HG02885 (cell line): ENCODE measurements at regions not wholly inside any gene's neighbourhood (a gene's known extent, or its start where the extent isn't known, plus 50 kb on each side); places are given as distances from the start of the nearest gene placed in this dataset.
A peak's percentile ranks its signal among the peaks of the same experiment; 100 is the strongest.
"Not testable (repeated sequence)": the region's sequence is repeated elsewhere in the genome, so short reads cannot be mapped to it uniquely, and the experiment has no call there.

Experiments
- ATAC-seq: cut with Tn5 transposase; IDR thresholded peaks from one replicate; pipeline ENCODE4 v1.9.1; 2021; ENCODE audit warnings: mild to moderate bottlenecking; ENCODE audit not compliant: unreplicated experiment, poor library complexity

GRCh38 chr4:91989914-91990313 lies 313.9 kb upstream of the GRID2 start:
- no peak for ATAC-seq

- peak; percentile 61 for ATAC-seq
Measured at GRCh38 chr4:91990726-91991125, 313.0 kb upstream of the GRID2 start.

DNA sequence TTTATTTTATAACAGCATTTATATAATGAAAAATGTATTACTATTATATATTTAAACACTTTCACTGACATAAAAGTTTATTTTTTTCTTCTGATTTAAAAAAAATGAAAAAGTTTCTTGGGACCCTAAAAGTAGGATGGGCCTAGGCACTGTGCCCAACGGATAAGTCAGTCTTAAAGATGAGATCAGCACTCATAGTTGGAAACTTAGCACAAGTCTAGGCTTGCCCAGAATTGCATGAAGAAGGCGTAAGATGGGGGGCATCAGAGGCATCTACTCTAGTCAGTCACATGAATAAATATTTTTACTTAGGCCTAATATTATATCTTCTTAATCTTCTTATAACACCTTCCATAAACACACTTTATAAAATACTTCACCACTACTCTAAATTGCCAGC lies 306.7 kb upstream of the GRID2 start:
- ATAC-seq: no peak

GRCh38 chr4:92012899-92013867 lies 290.6 kb upstream of the GRID2 start:
- ATAC-seq: no peak

GRCh38 chr4:92014067-92014466 lies 289.7 kb upstream of the GRID2 start:
- ATAC-seq: no peak

- ATAC-seq: no peak
Measured at GRCh38 chr4:92021203-92021602, 282.6 kb upstream of the GRID2 start.

GRCh38 chr4:92021788-92022187 lies 282.0 kb upstream of the GRID2 start:
- no peak for ATAC-seq

GRCh38 chr4:92028830-92029229 lies 274.9 kb upstream of the GRID2 start:
- not testable (repeated sequence) for ATAC-seq

DNA sequence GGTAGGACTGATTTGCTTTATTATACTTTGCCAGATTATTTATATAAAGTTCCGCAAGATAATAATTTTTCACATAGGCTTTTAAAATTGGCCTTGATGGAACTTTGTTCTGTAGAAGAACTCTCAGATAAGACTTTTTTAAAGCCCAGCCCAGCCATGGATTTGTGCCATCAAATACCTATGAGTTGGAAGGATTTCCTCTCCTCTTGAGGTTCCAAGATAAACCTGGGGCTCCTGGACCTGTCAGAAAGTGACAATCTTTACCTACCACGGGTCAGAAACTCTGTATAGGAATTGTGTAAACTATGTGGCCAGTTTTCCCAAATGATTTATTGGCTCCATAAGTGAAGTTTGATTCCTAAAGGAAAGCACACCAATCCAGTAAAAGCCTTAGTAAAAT lies 271.9 kb upstream of the GRID2 start:
- ATAC-seq: no peak

- ATAC-seq: no peak
Measured at GRCh38 chr4:92035666-92036065, 268.1 kb upstream of the GRID2 start.

- ATAC-seq: no peak
Measured at GRCh38 chr4:92045718-92046117, 258.0 kb upstream of the GRID2 start.

- ATAC-seq: no peak
Measured at GRCh38 chr4:92047209-92047875, 256.4 kb upstream of the GRID2 start.

GRCh38 chr4:92050875-92051274 lies 252.9 kb upstream of the GRID2 start:
- no peak for ATAC-seq

DNA sequence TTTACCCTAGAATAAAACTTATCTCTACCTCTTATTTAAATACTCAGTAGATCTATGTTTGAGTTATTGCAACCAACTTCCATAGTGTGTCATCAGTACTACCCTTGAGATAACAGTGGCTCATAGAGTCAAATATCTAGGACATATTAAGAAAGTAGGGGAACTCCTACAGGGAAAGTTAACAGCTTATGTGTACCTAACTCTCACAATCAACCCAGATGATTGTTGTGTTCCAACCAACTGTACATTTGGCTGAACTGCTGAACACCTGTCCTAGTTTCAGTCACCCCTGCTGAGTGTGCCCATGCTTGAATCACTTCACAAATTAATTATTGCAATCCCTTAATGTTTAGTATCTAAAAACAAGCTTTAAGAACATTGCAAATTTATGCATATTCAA lies 244.2 kb upstream of the GRID2 start:
- ATAC-seq: no peak

DNA sequence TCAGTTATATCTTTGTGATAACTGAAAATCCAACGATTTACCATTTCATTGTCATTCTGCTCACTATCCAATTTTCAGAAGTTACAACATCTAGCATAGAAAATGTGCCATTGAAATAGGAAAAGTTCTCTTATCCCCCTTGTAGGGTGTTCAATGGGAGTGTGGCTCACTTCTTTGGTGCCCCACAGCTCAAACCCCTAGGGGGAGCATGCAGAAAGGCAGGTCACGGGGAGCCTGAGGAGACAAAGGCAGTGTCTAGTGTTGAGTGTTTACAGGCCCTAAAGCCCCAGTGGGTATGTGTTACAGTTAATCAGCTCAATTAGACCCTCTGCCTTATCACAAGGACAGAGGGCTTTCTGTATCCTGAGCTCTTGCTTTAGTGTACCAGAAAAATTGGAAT lies 243.4 kb upstream of the GRID2 start:
- no peak for ATAC-seq

- ATAC-seq: no peak
Measured at GRCh38 chr4:92064574-92064973, 239.2 kb upstream of the GRID2 start.

GRCh38 chr4:92066485-92066884 lies 237.3 kb upstream of the GRID2 start:
- no peak for ATAC-seq

GRCh38 chr4:92071587-92071986 lies 232.2 kb upstream of the GRID2 start:
- no peak for ATAC-seq

DNA sequence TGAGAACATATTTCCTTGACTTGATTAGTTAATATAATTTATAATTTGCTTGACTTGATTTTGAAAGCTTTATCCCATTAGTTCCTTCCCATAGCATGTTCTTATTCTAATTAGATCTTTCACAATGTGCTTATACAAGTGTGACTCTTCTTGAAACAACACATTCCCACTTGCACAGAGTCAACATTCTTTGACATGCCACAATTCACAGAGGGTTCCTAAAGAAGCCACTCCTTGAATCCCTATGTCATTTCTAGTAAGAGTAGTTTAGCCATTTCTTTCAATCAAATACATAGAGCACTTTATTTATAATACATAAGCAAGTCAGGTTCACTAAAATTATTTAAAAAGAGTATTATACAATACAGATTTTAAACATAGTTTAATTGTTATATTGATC lies 228.9 kb upstream of the GRID2 start:
- ATAC-seq: no peak

DNA sequence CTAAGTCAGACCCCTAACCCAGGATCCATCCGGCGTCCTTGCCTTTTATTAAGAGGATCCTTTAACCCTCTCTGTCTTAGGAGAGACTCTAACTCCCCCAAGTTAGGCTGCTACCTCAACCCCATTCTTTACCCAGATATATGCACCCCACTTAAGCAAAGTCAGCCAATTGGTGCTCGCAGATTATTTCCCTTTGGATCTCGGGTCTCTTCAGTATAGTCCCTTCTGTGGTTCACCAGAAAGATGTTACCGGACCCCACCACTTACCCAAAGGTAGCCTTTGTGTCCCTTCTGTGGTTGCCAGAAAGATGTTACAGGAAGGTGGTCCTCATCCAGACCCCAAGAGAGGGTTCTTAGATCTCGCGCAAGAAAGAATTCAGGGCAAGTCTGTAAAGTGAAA lies 212.9 kb upstream of the GRID2 start:
- ATAC-seq: no peak

GRCh38 chr4:92091335-92091734 lies 212.4 kb upstream of the GRID2 start:
- ATAC-seq: no peak

DNA sequence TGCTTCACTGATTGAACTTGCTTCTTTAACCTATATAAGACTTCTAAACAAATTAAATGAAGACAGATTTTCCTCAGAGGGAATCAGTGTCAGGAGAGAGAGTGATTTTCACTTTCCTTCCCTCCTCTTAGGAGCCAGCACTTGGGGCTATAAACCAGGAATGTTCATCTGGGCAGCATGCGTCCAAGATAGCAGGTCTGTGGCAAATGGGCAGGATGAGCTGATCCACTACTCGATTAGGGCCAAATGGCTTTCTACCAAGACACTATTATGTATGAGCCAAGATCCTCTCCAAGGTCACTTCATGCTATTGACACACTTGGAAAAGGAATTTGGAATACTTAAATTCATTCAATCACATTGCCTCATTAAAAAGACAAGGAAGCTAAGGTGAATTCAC lies 203.9 kb upstream of the GRID2 start:
- ATAC-seq: no peak
